ENCODE measurements at regions not wholly inside any gene's neighbourhood (a gene's known extent, or its start where the extent isn't known, plus 50 kb on each side); places are given as distances from the start of the nearest gene placed in this dataset.

- no peak for TF ChIP-seq CTCF (IDR thresholded peaks at IDR 0.05; ENCODE audit: borderline replicate concordance, extremely low read depth, low read length, poor library complexity, severe bottlenecking)
- no peak for TF ChIP-seq EZH2 (IDR thresholded peaks at IDR 0.05; ENCODE audit: borderline replicate concordance, low read depth, low read length, severe bottlenecking)
Measured at GRCh38 chr5:88557131-88557530, 288.5 kb upstream of the TMEM161B start.

Data from DND-41 (cell line).